ENCODE measurements at regions not wholly inside any gene's neighbourhood (a gene's known extent, or its start where the extent isn't known, plus 50 kb on each side); places are given as distances from the start of the nearest gene placed in this dataset.

GRCh38 chr10:8332730-8333111 lies 278.2 kb downstream of the GATA3 start:
- TF ChIP-seq ZBTB7A (IDR thresholded peaks at IDR 0.05; ENCODE audit: low read depth) (no peak), YY1 (IDR thresholded peaks at IDR 0.05; ENCODE audit: low read depth) (no peak), EGR1 (IDR thresholded peaks at IDR 0.05) (no peak), EP300 (IDR thresholded peaks at IDR 0.05; ENCODE audit: borderline replicate concordance) (no peak), REST (IDR thresholded peaks at IDR 0.05; ENCODE audit: low read depth) (no peak), CREB1 (IDR thresholded peaks at IDR 0.05; ENCODE audit: low read depth) (no peak), TCF12 (IDR thresholded peaks at IDR 0.05; ENCODE audit: low read depth) (no peak), FOXM1 (IDR thresholded peaks at IDR 0.05; ENCODE audit: borderline replicate concordance, low read depth) (no peak), TEAD4 (IDR thresholded peaks at IDR 0.05) (no peak), TAF1 (IDR thresholded peaks at IDR 0.05; ENCODE audit: low read depth) (no peak), CEBPB (IDR thresholded peaks at IDR 0.05) (no peak), NFIC (IDR thresholded peaks at IDR 0.05) (no peak), RAD21 (IDR thresholded peaks at IDR 0.05; ENCODE audit: low read depth) (no peak), USF1 (IDR thresholded peaks at IDR 0.05) (no peak)
- TF ChIP-seq, protein P1, sequence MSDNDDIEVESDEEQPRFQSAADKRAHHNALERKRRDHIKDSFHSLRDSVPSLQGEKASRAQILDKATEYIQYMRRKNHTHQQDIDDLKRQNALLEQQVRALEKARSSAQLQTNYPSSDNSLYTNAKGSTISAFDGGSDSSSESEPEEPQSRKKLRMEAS (IDR thresholded peaks at IDR 0.05): no peak

DNA sequence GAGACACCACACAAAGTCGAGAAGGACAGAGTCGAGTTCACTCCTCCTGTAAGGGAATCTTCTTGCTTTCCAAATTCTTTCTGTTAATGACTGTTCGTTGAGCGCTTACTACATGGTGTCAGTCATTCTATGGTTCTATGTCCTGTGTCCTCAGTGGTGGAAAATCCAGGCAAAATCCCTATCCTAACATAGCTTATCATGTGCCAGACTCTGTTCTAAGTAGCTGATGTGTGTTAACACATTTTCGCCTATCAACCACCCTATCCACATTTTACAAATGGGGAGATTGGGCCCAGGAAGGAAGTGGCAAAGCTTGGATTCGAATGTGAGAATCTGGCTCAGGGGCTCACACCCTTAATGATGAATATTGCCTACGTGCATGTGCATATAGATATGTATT lies 280.1 kb downstream of the GATA3 start:
- TF ChIP-seq TAF1 (IDR thresholded peaks at IDR 0.05; ENCODE audit: low read depth) (no peak), USF1 (IDR thresholded peaks at IDR 0.05) (no peak), CEBPB (IDR thresholded peaks at IDR 0.05) (no peak), EGR1 (IDR thresholded peaks at IDR 0.05) (no peak), RAD21 (IDR thresholded peaks at IDR 0.05; ENCODE audit: low read depth) (no peak), CREB1 (IDR thresholded peaks at IDR 0.05; ENCODE audit: low read depth) (no peak), REST (IDR thresholded peaks at IDR 0.05; ENCODE audit: low read depth) (no peak), FOXM1 (IDR thresholded peaks at IDR 0.05; ENCODE audit: borderline replicate concordance, low read depth) (no peak), TCF12 (IDR thresholded peaks at IDR 0.05; ENCODE audit: low read depth) (no peak), ZBTB7A (IDR thresholded peaks at IDR 0.05; ENCODE audit: low read depth) (no peak), NFIC (IDR thresholded peaks at IDR 0.05) (no peak), EP300 (IDR thresholded peaks at IDR 0.05; ENCODE audit: borderline replicate concordance) (no peak), YY1 (IDR thresholded peaks at IDR 0.05; ENCODE audit: low read depth) (no peak)
- TF ChIP-seq, protein P1 (IDR thresholded peaks at IDR 0.05): no peak

DNA sequence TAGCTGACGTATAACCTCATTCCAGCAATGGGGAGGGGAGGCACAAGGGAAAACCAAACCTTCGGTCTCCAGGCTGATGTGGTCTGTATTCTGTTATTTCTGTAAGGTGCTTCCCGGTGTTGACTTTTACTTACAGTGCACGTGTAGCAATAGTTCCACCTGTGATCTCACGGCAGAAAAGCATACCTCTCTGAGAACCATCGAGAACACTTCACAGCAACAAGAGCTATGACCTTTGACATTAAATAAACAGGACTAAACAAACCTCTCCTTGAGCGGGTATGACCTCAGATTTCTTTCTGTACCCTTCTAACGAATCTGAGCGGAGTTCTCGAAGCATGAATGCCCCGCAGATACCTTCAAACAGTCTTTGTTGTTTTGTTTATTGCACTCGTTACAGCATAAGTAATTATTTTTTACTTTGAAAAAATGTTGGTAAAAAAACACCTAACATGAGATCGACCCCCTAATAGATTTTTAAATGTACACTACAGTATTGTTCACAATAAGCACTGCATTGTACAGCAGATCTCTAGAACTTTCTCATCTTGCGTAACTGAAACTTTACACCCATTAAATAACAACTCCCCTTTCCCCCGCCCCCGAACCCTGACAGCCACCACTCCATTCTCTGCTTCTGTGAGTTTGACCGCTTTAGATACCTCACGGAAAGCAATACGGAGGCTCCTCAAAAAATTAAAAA lies 282.3 kb downstream of the GATA3 start:
- no peak for TF ChIP-seq CEBPB (IDR thresholded peaks at IDR 0.05)
- TF ChIP-seq FOXM1 (IDR thresholded peaks at IDR 0.05; ENCODE audit: borderline replicate concordance, low read depth): no peak
- TF ChIP-seq ZBTB7A (IDR thresholded peaks at IDR 0.05; ENCODE audit: low read depth): no peak
- TF ChIP-seq, protein P1 (IDR thresholded peaks at IDR 0.05): no peak
- no peak for TF ChIP-seq TCF12 (IDR thresholded peaks at IDR 0.05; ENCODE audit: low read depth)
- no peak for TF ChIP-seq NFIC (IDR thresholded peaks at IDR 0.05)
- TF ChIP-seq USF1 (IDR thresholded peaks at IDR 0.05): no peak
- no peak for TF ChIP-seq REST (IDR thresholded peaks at IDR 0.05; ENCODE audit: low read depth)
- TF ChIP-seq CREB1 (IDR thresholded peaks at IDR 0.05; ENCODE audit: low read depth): no peak
- TF ChIP-seq RAD21 (IDR thresholded peaks at IDR 0.05; ENCODE audit: low read depth): no peak
- TF ChIP-seq TEAD4 (IDR thresholded peaks at IDR 0.05): no peak
- TF ChIP-seq YY1 (IDR thresholded peaks at IDR 0.05; ENCODE audit: low read depth): no peak
- TF ChIP-seq EGR1 (IDR thresholded peaks at IDR 0.05): no peak
- TF ChIP-seq EP300 (IDR thresholded peaks at IDR 0.05; ENCODE audit: borderline replicate concordance): no peak
- TF ChIP-seq TAF1 (IDR thresholded peaks at IDR 0.05; ENCODE audit: low read depth): no peak
